ENCODE measurements at regions not wholly inside any gene's neighbourhood (a gene's known extent, or its start where the extent isn't known, plus 50 kb on each side); places are given as distances from the start of the nearest gene placed in this dataset.

- DNase-seq (ENCODE audit: low spot score): no peak
- Mint-ChIP-seq H3K36me3 (ENCODE audit: low read depth) (no peaks in the 10 kb centered on the region), H3K4me1 (ENCODE audit: low read depth) (no peaks in the 10 kb centered on the region), H3K27me3 (ENCODE audit: insufficient read depth) (no peaks in the 10 kb centered on the region), H3K27ac (no peak overlapping the region), H3K9me3 (peaks cover 7% of the 10 kb centered on the region), H3K4me3 (no peak overlapping the region)
- intact Hi-C loops (cut with micrococcal nuclease): no loop called here
These were observed 343.1 kb upstream of the ISX start for GRCh38 chr22:34722901-34723300.

- no peak overlapping the region for H3K27ac Mint-ChIP-seq
- intact Hi-C loops (cut with micrococcal nuclease): no loop called here
- H3K4me1 Mint-ChIP-seq (ENCODE audit: low read depth): no peaks in the 10 kb centered on the region
- H3K4me3 Mint-ChIP-seq: no peak overlapping the region
- peaks cover 15% of the 10 kb centered on the region for H3K9me3 Mint-ChIP-seq
- DNase-seq (ENCODE audit: low spot score): no peak
- H3K27me3 Mint-ChIP-seq (ENCODE audit: insufficient read depth): no peaks in the 10 kb centered on the region
- no peaks in the 10 kb centered on the region for H3K36me3 Mint-ChIP-seq (ENCODE audit: low read depth)
These were observed 329.9 kb upstream of the ISX start for GRCh38 chr22:34736081-34736480.

GRCh38 chr22:34738661-34739400 is 327.1 kb upstream of the ISX start:
- Mint-ChIP-seq H3K36me3 (ENCODE audit: low read depth) (no peaks in the 10 kb centered on the region), H3K27ac (no peak overlapping the region), H3K4me1 (ENCODE audit: low read depth) (no peaks in the 10 kb centered on the region), H3K4me3 (no peak overlapping the region), H3K9me3 (peaks cover 14% of the 10 kb centered on the region), H3K27me3 (ENCODE audit: insufficient read depth) (no peaks in the 10 kb centered on the region)
- DNase-seq (ENCODE audit: low spot score): no peak
- intact Hi-C loops (cut with micrococcal nuclease): no loop called here

DNA sequence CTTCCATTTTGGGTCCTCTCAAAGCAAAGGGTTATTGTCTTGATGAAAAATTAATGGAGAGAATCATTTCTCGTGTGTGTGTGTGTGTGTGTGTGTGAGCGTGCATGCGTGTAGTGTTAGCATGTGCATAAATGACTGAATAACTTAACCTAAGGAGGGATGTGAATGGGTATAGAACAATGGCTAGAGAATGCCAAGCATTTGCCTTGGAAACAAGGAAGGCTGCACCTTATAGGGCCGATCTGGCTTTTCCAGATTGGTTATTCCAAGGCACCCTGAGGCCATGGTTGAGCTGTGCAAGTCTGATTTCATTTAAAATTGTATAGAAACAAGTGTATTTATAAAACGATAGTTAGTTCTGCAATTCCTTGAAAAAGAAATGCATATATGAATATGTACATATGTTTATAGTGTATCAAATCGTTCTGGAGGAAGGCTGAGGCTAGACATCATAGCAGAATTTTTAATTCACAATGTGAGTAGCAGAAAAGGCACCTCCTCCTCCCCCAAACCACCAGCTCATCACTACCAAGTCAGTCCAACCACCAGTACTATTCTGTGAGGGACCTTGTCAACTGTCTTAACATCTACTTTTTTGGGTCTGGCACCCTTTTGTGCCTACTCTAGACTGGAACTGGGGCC is 322.7 kb upstream of the ISX start:
- intact Hi-C loops (cut with micrococcal nuclease): no loop called here
- H3K27ac Mint-ChIP-seq: no peak overlapping the region
- DNase-seq (ENCODE audit: low spot score): no peak
- H3K27me3 Mint-ChIP-seq (ENCODE audit: insufficient read depth): no peaks in the 10 kb centered on the region
- H3K36me3 Mint-ChIP-seq (ENCODE audit: low read depth): no peaks in the 10 kb centered on the region
- no peak overlapping the region for H3K4me3 Mint-ChIP-seq
- H3K4me1 Mint-ChIP-seq (ENCODE audit: low read depth): no peaks in the 10 kb centered on the region
- peaks cover 11% of the 10 kb centered on the region for H3K9me3 Mint-ChIP-seq

- no peak overlapping the region for H3K27ac Mint-ChIP-seq
- no peaks in the 10 kb centered on the region for H3K36me3 Mint-ChIP-seq (ENCODE audit: low read depth)
- no peaks in the 10 kb centered on the region for H3K4me1 Mint-ChIP-seq (ENCODE audit: low read depth)
- DNase-seq (ENCODE audit: low spot score): no peak
- no peak overlapping the region for H3K4me3 Mint-ChIP-seq
- H3K9me3 Mint-ChIP-seq: no peaks in the 10 kb centered on the region
- H3K27me3 Mint-ChIP-seq (ENCODE audit: insufficient read depth): no peaks in the 10 kb centered on the region
- intact Hi-C loops (cut with micrococcal nuclease): no loop called here
These were observed 305.5 kb upstream of the ISX start for GRCh38 chr22:34760276-34761008.

DNA sequence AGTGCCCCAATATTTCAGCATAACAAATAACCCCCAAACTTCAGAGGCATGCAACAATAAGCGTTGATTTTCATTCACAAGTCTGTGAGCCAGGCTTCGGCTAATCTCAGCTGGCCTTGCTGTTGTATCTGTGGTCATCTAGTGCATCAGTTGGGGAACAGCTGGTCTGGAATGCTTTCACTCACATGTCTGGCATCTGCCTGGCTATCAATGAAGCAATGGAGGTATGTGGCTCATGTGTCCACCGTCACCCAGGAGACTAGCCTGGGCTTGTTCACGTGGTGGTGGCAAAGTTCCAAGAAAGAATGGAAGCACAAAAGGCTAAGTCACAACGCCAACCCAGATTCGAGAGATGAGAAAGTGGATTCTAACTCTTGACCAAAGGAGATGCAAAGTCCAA is 304.8 kb upstream of the ISX start:
- H3K4me3 Mint-ChIP-seq: no peak overlapping the region
- H3K4me1 Mint-ChIP-seq (ENCODE audit: low read depth): no peaks in the 10 kb centered on the region
- H3K27me3 Mint-ChIP-seq (ENCODE audit: insufficient read depth): no peaks in the 10 kb centered on the region
- H3K36me3 Mint-ChIP-seq (ENCODE audit: low read depth): no peaks in the 10 kb centered on the region
- no peaks in the 10 kb centered on the region for H3K9me3 Mint-ChIP-seq
- DNase-seq (ENCODE audit: low spot score): no peak
- H3K27ac Mint-ChIP-seq: no peak overlapping the region
- intact Hi-C loops (cut with micrococcal nuclease): no loop called here

DNA sequence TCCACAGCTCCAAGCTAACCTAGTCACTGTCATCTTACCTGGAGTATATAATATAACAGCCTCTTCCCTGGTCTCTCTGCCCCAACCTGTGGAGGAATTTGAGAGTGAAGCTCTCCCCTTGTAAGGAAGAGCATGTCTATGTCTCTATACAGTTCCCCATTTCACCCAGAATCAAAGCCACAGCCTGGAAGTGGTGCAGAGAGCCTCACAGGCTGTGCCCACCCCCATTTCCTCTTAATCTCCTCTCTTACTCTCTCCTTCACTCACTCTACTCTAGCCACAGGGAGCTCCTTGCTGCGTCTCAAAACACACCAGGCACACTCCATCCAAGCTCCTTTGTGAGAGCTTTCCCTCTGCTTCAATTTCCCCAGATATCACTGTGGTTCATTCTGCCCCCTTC is 302.5 kb upstream of the ISX start:
- no peak for DNase-seq (ENCODE audit: low spot score)
- intact Hi-C loops (cut with micrococcal nuclease): no loop called here
- Mint-ChIP-seq H3K36me3 (ENCODE audit: low read depth) (no peaks in the 10 kb centered on the region), H3K4me3 (no peak overlapping the region), H3K27me3 (ENCODE audit: insufficient read depth) (no peaks in the 10 kb centered on the region), H3K27ac (no peak overlapping the region), H3K4me1 (ENCODE audit: low read depth) (no peaks in the 10 kb centered on the region), H3K9me3 (no peaks in the 10 kb centered on the region)

GRCh38 chr22:34765115-34765514 is 300.8 kb upstream of the ISX start:
- Mint-ChIP-seq H3K36me3 (ENCODE audit: low read depth) (no peaks in the 10 kb centered on the region), H3K27me3 (ENCODE audit: insufficient read depth) (no peaks in the 10 kb centered on the region), H3K4me3 (no peak overlapping the region), H3K9me3 (no peaks in the 10 kb centered on the region), H3K27ac (no peak overlapping the region), H3K4me1 (ENCODE audit: low read depth) (no peaks in the 10 kb centered on the region)
- DNase-seq (ENCODE audit: low spot score): no peak
- intact Hi-C loops (cut with micrococcal nuclease): no loop called here

- Mint-ChIP-seq H3K27me3 (ENCODE audit: insufficient read depth) (no peaks in the 10 kb centered on the region), H3K36me3 (ENCODE audit: low read depth) (no peaks in the 10 kb centered on the region), H3K27ac (no peak overlapping the region), H3K4me3 (no peak overlapping the region), H3K9me3 (no peaks in the 10 kb centered on the region), H3K4me1 (ENCODE audit: low read depth) (no peaks in the 10 kb centered on the region)
- intact Hi-C loops (cut with micrococcal nuclease): no loop called here
- no peak for DNase-seq (ENCODE audit: low spot score)
These were observed 296.6 kb upstream of the ISX start for GRCh38 chr22:34769361-34769760.

GRCh38 chr22:34776817-34777216 is 289.1 kb upstream of the ISX start:
- no peaks in the 10 kb centered on the region for H3K36me3 Mint-ChIP-seq (ENCODE audit: low read depth)
- peaks cover 30% of the 10 kb centered on the region for H3K9me3 Mint-ChIP-seq
- H3K27ac Mint-ChIP-seq: no peak overlapping the region
- no peaks in the 10 kb centered on the region for H3K4me1 Mint-ChIP-seq (ENCODE audit: low read depth)
- H3K27me3 Mint-ChIP-seq (ENCODE audit: insufficient read depth): no peaks in the 10 kb centered on the region
- no peak for DNase-seq (ENCODE audit: low spot score)
- intact Hi-C loops (cut with micrococcal nuclease): no loop called here
- no peak overlapping the region for H3K4me3 Mint-ChIP-seq

DNA sequence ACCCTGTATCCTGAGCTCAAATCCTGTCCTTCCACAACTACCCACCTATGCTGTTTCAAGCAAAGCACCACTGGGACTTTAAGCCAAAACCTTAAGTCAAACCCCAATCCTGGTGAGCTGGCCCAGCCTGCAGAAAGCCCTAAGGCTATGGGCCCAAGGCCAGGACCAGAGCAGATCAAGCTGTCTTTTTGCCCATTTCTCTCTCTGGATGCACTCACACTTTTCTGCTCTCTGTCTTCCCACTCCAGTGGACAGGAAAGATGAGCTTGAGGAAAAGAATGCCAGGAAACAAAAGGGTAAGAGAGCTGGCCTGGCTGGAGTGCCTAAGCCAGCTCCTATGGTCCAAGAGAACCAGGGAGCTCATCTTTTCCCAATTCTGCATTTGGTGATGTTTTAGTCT is 284.3 kb upstream of the ISX start:
- intact Hi-C loops (cut with micrococcal nuclease): no loop called here
- H3K4me1 Mint-ChIP-seq (ENCODE audit: low read depth): no peaks in the 10 kb centered on the region
- no peaks in the 10 kb centered on the region for H3K36me3 Mint-ChIP-seq (ENCODE audit: low read depth)
- H3K27ac Mint-ChIP-seq: no peak overlapping the region
- H3K27me3 Mint-ChIP-seq (ENCODE audit: insufficient read depth): no peaks in the 10 kb centered on the region
- DNase-seq (ENCODE audit: low spot score): no peak
- H3K9me3 Mint-ChIP-seq: peaks cover 30% of the 10 kb centered on the region
- H3K4me3 Mint-ChIP-seq: no peak overlapping the region

DNA sequence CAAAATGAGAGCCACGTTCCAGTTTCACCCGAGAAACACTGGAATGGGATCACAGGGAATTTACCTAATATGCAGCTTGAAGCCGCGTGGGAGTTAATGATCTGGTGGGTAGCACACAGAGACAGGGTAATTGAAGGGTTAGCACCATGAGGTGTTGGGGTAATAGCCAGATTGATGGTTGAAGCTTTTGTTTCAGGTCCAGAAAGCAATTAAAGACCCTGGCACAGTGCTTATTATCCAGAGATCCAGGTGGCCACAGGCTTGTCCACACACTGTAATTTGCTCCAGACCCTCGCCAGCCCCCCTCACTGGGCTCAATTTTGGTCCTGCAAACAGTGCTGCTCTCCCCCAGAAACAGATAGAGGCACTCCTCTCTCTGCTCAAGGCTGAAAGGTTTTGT is 282.5 kb upstream of the ISX start:
- Mint-ChIP-seq H3K27me3 (ENCODE audit: insufficient read depth) (no peaks in the 10 kb centered on the region), H3K4me1 (ENCODE audit: low read depth) (no peaks in the 10 kb centered on the region), H3K4me3 (no peak overlapping the region), H3K27ac (no peak overlapping the region), H3K9me3 (peaks cover 32% of the 10 kb centered on the region), H3K36me3 (ENCODE audit: low read depth) (no peaks in the 10 kb centered on the region)
- DNase-seq (ENCODE audit: low spot score): no peak
- intact Hi-C loops (cut with micrococcal nuclease): no loop called here

DNA sequence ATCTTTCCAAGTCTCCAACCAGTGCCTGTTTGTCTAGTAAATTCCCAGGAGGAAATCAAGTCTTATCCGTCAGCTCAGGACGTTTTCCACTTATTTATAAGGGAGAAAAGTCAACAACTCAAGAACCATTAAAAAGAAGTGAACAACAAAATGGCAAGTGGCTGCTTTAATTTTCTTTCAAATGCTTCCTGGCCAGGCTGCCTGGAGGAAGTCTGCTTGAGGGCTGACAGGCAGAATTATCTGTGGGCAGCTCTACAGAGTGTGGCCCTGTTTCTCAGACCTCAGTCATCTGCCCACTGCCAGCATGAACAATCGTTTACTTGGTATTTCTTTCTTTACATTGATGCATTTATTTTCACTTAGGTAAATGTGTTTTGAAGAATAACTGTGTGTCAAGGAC is 281.9 kb upstream of the ISX start:
- no peak for DNase-seq (ENCODE audit: low spot score)
- H3K4me3 Mint-ChIP-seq: no peak overlapping the region
- H3K27me3 Mint-ChIP-seq (ENCODE audit: insufficient read depth): no peaks in the 10 kb centered on the region
- H3K4me1 Mint-ChIP-seq (ENCODE audit: low read depth): no peaks in the 10 kb centered on the region
- no peak overlapping the region for H3K27ac Mint-ChIP-seq
- H3K36me3 Mint-ChIP-seq (ENCODE audit: low read depth): no peaks in the 10 kb centered on the region
- intact Hi-C loops (cut with micrococcal nuclease): no loop called here
- H3K9me3 Mint-ChIP-seq: peaks cover 29% of the 10 kb centered on the region
